HL-60 (cell line): ENCODE measurements at regions not wholly inside any gene's neighbourhood (a gene's known extent, or its start where the extent isn't known, plus 50 kb on each side); places are given as distances from the start of the nearest gene placed in this dataset.

Source experiments
- DNase-seq, 2 experiments: peaks; one replicate each; pipeline ENCODE4 v3.0.0-alpha.2; 2010 to 2020; ENCODE audit warnings: low read depth in 1 of 2, low spot score in 1 of 2
- H3K27ac ChIP-seq: fragments of 250-450 bp; sonication (Bioruptor Pico); replicated peaks from 2 replicates; pipeline ENCODE4 v1.5.1; 2020; ENCODE audit warnings: mild to moderate bottlenecking, moderate library complexity
- H3K27me3 ChIP-seq: fragments of 250-450 bp; sonication (Bioruptor Pico); 2 replicates; pipeline ENCODE4 v1.5.1; 2021; ENCODE audit warnings: mild to moderate bottlenecking, moderate library complexity; ENCODE audit not compliant: insufficient read depth, poor library complexity, severe bottlenecking
- H3K4me3 ChIP-seq: replicated peaks from 2 replicates; pipeline ENCODE4 v1.5.1; 2011; ENCODE audit warnings: mild to moderate bottlenecking, control low read depth, low read length; ENCODE audit not compliant: insufficient read depth
- GABPA ChIP-seq: IDR thresholded peaks from 2 replicates; pipeline ENCODE4 v1.6.1; 2012; ENCODE audit warnings: low read depth
- POLR2AphosphoS5 ChIP-seq: IDR thresholded peaks from 2 replicates; pipeline ENCODE4 v1.6.1; 2012; ENCODE audit warnings: low read depth
- SPI1 ChIP-seq: IDR thresholded peaks from 2 replicates; pipeline ENCODE4 v1.6.1; 2012; ENCODE audit warnings: low read depth, mild to moderate bottlenecking, borderline replicate concordance
- TF ChIP-seq, protein P1 (sequence below): IDR thresholded peaks from 2 replicates; pipeline ENCODE4 v1.6.1; 2012; ENCODE audit warnings: low read depth; ENCODE audit not compliant: insufficient replicate concordance
- TF ChIP-seq, protein P2 (sequence below): IDR thresholded peaks from one replicate; pipeline ENCODE4 v1.5.1; 2011; ENCODE audit warnings: low read length, control low read depth, inconsistent platforms; ENCODE audit not compliant: insufficient read depth

DNA sequence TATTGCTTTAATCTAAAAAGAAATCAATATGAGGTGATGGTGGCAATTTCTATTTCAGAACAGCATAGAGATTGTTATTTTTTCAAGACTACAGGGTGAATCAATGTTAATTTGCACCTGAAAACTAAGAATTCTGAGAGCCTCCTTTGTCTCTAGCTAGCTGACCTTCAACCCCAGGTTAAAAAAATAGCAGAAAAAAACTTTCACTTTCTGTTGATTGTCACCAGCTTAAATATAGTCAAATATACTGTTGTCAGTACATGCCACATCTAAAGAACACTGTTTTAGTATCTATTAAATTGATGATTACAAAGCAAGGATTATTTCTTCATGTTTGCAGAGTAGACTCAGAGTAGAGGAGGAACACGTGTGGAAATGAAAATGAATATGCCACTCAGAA, 1371.4 kb downstream of the MAT2B start:
- TF ChIP-seq, protein P1, sequence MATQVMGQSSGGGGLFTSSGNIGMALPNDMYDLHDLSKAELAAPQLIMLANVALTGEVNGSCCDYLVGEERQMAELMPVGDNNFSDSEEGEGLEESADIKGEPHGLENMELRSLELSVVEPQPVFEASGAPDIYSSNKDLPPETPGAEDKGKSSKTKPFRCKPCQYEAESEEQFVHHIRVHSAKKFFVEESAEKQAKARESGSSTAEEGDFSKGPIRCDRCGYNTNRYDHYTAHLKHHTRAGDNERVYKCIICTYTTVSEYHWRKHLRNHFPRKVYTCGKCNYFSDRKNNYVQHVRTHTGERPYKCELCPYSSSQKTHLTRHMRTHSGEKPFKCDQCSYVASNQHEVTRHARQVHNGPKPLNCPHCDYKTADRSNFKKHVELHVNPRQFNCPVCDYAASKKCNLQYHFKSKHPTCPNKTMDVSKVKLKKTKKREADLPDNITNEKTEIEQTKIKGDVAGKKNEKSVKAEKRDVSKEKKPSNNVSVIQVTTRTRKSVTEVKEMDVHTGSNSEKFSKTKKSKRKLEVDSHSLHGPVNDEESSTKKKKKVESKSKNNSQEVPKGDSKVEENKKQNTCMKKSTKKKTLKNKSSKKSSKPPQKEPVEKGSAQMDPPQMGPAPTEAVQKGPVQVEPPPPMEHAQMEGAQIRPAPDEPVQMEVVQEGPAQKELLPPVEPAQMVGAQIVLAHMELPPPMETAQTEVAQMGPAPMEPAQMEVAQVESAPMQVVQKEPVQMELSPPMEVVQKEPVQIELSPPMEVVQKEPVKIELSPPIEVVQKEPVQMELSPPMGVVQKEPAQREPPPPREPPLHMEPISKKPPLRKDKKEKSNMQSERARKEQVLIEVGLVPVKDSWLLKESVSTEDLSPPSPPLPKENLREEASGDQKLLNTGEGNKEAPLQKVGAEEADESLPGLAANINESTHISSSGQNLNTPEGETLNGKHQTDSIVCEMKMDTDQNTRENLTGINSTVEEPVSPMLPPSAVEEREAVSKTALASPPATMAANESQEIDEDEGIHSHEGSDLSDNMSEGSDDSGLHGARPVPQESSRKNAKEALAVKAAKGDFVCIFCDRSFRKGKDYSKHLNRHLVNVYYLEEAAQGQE = no peak
- TF ChIP-seq SPI1 (no peak), POLR2AphosphoS5 (no peak), GABPA (no peak)
- TF ChIP-seq, protein P2, sequence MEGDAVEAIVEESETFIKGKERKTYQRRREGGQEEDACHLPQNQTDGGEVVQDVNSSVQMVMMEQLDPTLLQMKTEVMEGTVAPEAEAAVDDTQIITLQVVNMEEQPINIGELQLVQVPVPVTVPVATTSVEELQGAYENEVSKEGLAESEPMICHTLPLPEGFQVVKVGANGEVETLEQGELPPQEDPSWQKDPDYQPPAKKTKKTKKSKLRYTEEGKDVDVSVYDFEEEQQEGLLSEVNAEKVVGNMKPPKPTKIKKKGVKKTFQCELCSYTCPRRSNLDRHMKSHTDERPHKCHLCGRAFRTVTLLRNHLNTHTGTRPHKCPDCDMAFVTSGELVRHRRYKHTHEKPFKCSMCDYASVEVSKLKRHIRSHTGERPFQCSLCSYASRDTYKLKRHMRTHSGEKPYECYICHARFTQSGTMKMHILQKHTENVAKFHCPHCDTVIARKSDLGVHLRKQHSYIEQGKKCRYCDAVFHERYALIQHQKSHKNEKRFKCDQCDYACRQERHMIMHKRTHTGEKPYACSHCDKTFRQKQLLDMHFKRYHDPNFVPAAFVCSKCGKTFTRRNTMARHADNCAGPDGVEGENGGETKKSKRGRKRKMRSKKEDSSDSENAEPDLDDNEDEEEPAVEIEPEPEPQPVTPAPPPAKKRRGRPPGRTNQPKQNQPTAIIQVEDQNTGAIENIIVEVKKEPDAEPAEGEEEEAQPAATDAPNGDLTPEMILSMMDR = no peak
- no peak overlapping the region for H3K27ac ChIP-seq
- H3K27me3 ChIP-seq = no peaks in the 10 kb centered on the region
- DNase-seq = no peak
- H3K4me3 ChIP-seq = no peak overlapping the region

DNA sequence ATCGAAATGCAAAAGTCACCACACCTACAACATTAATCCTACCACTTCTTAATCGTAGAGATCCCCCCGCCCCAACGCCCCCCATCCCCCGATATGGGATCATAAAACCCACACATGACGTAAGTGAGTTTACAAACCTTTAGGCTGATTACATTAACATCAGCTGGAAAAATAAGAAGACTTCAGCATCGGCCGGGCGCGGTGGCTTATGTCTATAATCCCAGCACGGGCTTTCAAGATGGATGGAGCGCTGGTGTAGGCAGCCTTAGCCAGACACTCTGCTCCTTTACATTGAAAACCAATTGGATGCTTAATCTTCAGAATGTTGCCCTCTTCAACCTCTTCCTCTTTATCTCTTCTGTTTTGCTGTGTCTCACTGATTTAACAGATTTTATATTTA, 1376.0 kb downstream of the MAT2B start:
- Histone ChIP-seq H3K27me3 (no peaks in the 10 kb centered on the region), H3K4me3 (no peak overlapping the region), H3K27ac (no peak overlapping the region)
- DNase-seq = no peak
- TF ChIP-seq, protein P2 = no peak
- TF ChIP-seq, protein P1 = no peak
- TF ChIP-seq SPI1 (no peak), GABPA (no peak), POLR2AphosphoS5 (no peak)

DNA sequence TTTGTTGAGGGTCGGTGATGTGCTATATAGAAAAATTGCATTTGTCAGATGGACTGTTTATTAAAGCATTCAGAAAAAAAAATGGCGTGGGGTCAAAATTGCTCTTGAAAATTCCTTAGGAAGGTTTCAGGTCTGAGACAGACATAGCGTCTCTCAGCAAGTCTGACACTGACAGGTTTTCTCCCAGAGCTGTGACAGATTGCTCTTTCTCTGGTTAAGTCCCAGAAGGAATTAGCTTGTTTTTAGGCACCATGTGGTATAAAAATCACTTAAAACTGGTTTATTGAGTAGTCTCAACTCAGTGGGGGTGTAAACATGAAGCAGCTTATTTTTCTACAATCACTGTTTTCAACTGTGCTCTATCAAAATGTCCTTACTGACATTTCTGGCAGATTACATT, 1379.8 kb downstream of the MAT2B start:
- no peak overlapping the region for H3K27ac ChIP-seq
- no peaks in the 10 kb centered on the region for H3K27me3 ChIP-seq
- TF ChIP-seq, protein P2 = no peak
- TF ChIP-seq POLR2AphosphoS5 (no peak), GABPA (no peak), SPI1 (no peak)
- TF ChIP-seq, protein P1 = no peak
- no peak overlapping the region for H3K4me3 ChIP-seq
- DNase-seq = no peak
